WTC11 (cell line): ENCODE measurements at regions not wholly inside any gene's neighbourhood (a gene's known extent, or its start where the extent isn't known, plus 50 kb on each side); places are given as distances from the start of the nearest gene placed in this dataset.

ENCODE experiments used
- ATAC-seq: fragments of 200-7000 bp; cut with Tn5 transposase; 2 replicates; pipeline ENCODE4 v1.10.0; 2021; ENCODE audit warnings: mild to moderate bottlenecking, moderate library complexity
- CTCF ChIA-PET: fragments of 300-600 bp; sonication (Branson Sonifier 250); formaldehyde crosslinking; loops from one replicate; lab custom pipeline; 2021; ENCODE audit warnings: antibody characterized with exemption; lab: Charles Lee
- POLR2A ChIA-PET: fragments of 350-600 bp; sonication (Branson Sonifier 250); formaldehyde crosslinking; loops from one replicate; lab custom pipeline; 2021; ENCODE audit warnings: antibody characterized with exemption; lab: Charles Lee
- DNase-seq: peaks from one replicate; pipeline ENCODE4 v3.0.0; 2021; ENCODE audit warnings: low spot score
- H3K27ac Mint-ChIP-seq: 2 replicates; pipeline ENCODE4 v1.8.0; 2021; ENCODE audit warnings: mixed read lengths
- H3K27me3 Mint-ChIP-seq: 2 replicates; pipeline ENCODE4 v1.8.0; 2021; ENCODE audit warnings: low read depth, mild to moderate bottlenecking, moderate library complexity, mixed read lengths
- H3K36me3 Mint-ChIP-seq: 2 replicates; pipeline ENCODE4 v1.8.0; 2021; ENCODE audit warnings: mixed read lengths
- H3K4me1 Mint-ChIP-seq: 2 replicates; pipeline ENCODE4 v1.8.0; 2022; ENCODE audit warnings: mixed read lengths
- H3K4me3 Mint-ChIP-seq: 2 replicates; pipeline ENCODE4 v1.8.0; 2021; ENCODE audit warnings: mild to moderate bottlenecking, moderate library complexity, mixed read lengths
- H3K9me3 Mint-ChIP-seq: 2 replicates; pipeline ENCODE4 v1.8.0; 2021; ENCODE audit warnings: mixed read lengths
- E2F5 ChIP-seq: sonication (generic); formaldehyde crosslinking; IDR thresholded peaks from 2 replicates; pipeline ENCODE4 v1.8.1; 2022; ENCODE audit warnings: mild to moderate bottlenecking, moderate library complexity, missing genetic modification reagents
- ELF4 ChIP-seq: sonication (generic); formaldehyde crosslinking; IDR thresholded peaks from 2 replicates; pipeline ENCODE4 v1.8.1; 2022; ENCODE audit warnings: low read depth, mild to moderate bottlenecking, moderate library complexity, missing genetic modification reagents
- EMX1 ChIP-seq: fragments of 250-450 bp; sonication (Bioruptor Pico); IDR thresholded peaks from 2 replicates; pipeline ENCODE4 v1.8.0; 2021; ENCODE audit warnings: mild to moderate bottlenecking
- HMGA2 ChIP-seq: fragments of 250-450 bp; sonication (Bioruptor Pico); IDR thresholded peaks from 2 replicates; pipeline ENCODE4 v1.4.0; 2021; ENCODE audit warnings: mild to moderate bottlenecking, moderate library complexity
- HMGXB4 ChIP-seq: sonication (generic); formaldehyde crosslinking; IDR thresholded peaks from 2 replicates; pipeline ENCODE4 v1.8.1; 2023; ENCODE audit warnings: mild to moderate bottlenecking, moderate library complexity, missing genetic modification reagents
- JAZF1 ChIP-seq: fragments of 250-450 bp; sonication (Bioruptor Pico); IDR thresholded peaks from 2 replicates; pipeline ENCODE4 v1.9.0; 2021; ENCODE audit warnings: moderate library complexity, mild to moderate bottlenecking, inconsistent platforms
- MXD4 ChIP-seq: fragments of 250-450 bp; sonication (Bioruptor Pico); IDR thresholded peaks from 2 replicates; pipeline ENCODE4 v1.8.0; 2021; ENCODE audit warnings: mild to moderate bottlenecking, moderate library complexity, borderline replicate concordance
- PRDM15 ChIP-seq: sonication (generic); formaldehyde crosslinking; IDR thresholded peaks from 2 replicates; pipeline ENCODE4 v1.8.0; 2022; ENCODE audit warnings: missing genetic modification reagents
- PREB ChIP-seq: sonication (generic); formaldehyde crosslinking; IDR thresholded peaks from 2 replicates; pipeline ENCODE4 v1.8.1; 2022; ENCODE audit warnings: mild to moderate bottlenecking, missing genetic modification reagents, moderate library complexity, borderline replicate concordance
- TEAD4 ChIP-seq: sonication (generic); formaldehyde crosslinking; IDR thresholded peaks from 2 replicates; pipeline ENCODE4 v1.8.0; 2022; ENCODE audit warnings: mild to moderate bottlenecking, missing genetic modification reagents
- USF1 ChIP-seq: sonication (generic); formaldehyde crosslinking; IDR thresholded peaks from 2 replicates; pipeline ENCODE4 v1.8.0; 2022; ENCODE audit warnings: mild to moderate bottlenecking, missing genetic modification reagents
- ZBTB43 ChIP-seq: sonication (generic); formaldehyde crosslinking; IDR thresholded peaks from 2 replicates; pipeline ENCODE4 v1.8.1; 2023; ENCODE audit warnings: mild to moderate bottlenecking, missing genetic modification reagents
- ZMAT4 ChIP-seq: fragments of 250-450 bp; sonication (Bioruptor Pico); IDR thresholded peaks from 2 replicates; pipeline ENCODE4 v1.9.0; 2021; ENCODE audit warnings: mild to moderate bottlenecking
- ZNF138 ChIP-seq: sonication (generic); formaldehyde crosslinking; conservative IDR thresholded peaks from 2 replicates; pipeline ENCODE4 v1.8.1; 2022; ENCODE audit warnings: mild to moderate bottlenecking, moderate library complexity, missing genetic modification reagents
- ZNF671 ChIP-seq: fragments of 250-450 bp; sonication (Bioruptor Pico); IDR thresholded peaks from 2 replicates; pipeline ENCODE4 v1.8.0; 2021; ENCODE audit warnings: mild to moderate bottlenecking
- TF ChIP-seq, protein P1 (sequence below): sonication (generic); formaldehyde crosslinking; IDR thresholded peaks from 2 replicates; pipeline ENCODE4 v1.8.1; 2023; ENCODE audit warnings: mild to moderate bottlenecking, missing genetic modification reagents
- TF ChIP-seq, protein P2 (sequence below): sonication (generic); formaldehyde crosslinking; IDR thresholded peaks from 2 replicates; pipeline ENCODE4 v1.8.0; 2022; ENCODE audit warnings: mild to moderate bottlenecking, missing genetic modification reagents
- TF ChIP-seq, protein P3 (sequence below): sonication (generic); formaldehyde crosslinking; IDR thresholded peaks from 2 replicates; pipeline ENCODE4 v1.8.1; 2022; ENCODE audit warnings: low read depth, mild to moderate bottlenecking, moderate library complexity, missing genetic modification reagents, borderline replicate concordance

DNA sequence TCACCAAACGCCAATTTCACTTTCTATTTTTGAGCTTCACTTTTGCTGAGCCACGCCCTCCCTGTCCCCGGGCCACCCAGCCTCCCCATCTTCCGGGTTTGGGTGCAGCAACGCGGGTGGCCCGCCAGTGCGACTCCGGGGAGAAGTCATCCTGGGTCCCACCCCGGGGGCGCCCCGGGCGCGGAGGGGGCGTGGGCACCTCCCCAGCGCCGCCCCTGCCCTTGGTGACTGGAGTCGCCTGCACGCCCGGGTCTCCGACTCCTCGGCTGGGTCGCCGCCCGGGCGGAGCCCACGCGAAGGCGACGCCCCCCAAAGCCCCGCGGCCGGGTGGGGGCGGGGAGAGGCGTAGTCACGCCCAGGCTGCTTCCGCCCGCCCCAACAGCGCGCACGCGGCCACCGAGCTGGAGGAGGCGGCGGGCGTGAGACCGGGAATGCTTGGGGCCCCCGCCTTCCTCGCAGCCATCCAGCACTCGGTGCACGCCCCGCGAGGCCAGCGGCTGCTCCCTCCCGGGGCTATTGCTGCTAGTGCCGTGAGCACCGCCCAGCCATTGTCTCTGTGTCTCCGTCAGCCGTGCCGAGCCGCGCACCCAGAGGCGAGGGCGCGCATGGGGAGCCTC, 362.1 kb upstream of the AMELY start (continued):
- TF ChIP-seq ZBTB43 (no peak), E2F5 (CRISPR knock-in tag) (no peak), ZNF138 (CRISPR knock-in tag) (no peak), JAZF1 (CRISPR knock-in tag) (no peak)

- ATAC-seq (no peak), DNase-seq (no peak)
- TF ChIP-seq HMGXB4 (CRISPR knock-in tag) (no peak), USF1 (CRISPR knock-in tag) (no peak), ELF4 (CRISPR knock-in tag) (no peak), ZNF671 (no peak), EMX1 (CRISPR knock-in tag) (no peak), TEAD4 (no peak), MXD4 (CRISPR knock-in tag) (no peak), ZMAT4 (CRISPR knock-in tag) (no peak)
- TF ChIP-seq, protein P1, sequence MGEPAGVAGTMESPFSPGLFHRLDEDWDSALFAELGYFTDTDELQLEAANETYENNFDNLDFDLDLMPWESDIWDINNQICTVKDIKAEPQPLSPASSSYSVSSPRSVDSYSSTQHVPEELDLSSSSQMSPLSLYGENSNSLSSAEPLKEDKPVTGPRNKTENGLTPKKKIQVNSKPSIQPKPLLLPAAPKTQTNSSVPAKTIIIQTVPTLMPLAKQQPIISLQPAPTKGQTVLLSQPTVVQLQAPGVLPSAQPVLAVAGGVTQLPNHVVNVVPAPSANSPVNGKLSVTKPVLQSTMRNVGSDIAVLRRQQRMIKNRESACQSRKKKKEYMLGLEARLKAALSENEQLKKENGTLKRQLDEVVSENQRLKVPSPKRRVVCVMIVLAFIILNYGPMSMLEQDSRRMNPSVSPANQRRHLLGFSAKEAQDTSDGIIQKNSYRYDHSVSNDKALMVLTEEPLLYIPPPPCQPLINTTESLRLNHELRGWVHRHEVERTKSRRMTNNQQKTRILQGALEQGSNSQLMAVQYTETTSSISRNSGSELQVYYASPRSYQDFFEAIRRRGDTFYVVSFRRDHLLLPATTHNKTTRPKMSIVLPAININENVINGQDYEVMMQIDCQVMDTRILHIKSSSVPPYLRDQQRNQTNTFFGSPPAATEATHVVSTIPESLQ (CRISPR knock-in tag): no peak
- H3K9me3 Mint-ChIP-seq: no peaks in the 10 kb centered on the region
- ChIA-PET CTCF (no interaction called here), POLR2A (no interaction called here)
- H3K4me3 Mint-ChIP-seq: no peak overlapping the region
- no peaks in the 10 kb centered on the region for H3K4me1 Mint-ChIP-seq
- no peaks in the 10 kb centered on the region for H3K36me3 Mint-ChIP-seq
- H3K27me3 Mint-ChIP-seq: no peaks in the 10 kb centered on the region
- H3K27ac Mint-ChIP-seq: no peak overlapping the region
Measured at GRCh38 chrY:7272556-7273195, 361.1 kb upstream of the AMELY start.

GRCh38 chrY:7263773-7264172, 352.2 kb upstream of the AMELY start:
- H3K4me3 Mint-ChIP-seq: no peak overlapping the region
- no peak for ATAC-seq
- CTCF ChIA-PET: no interaction called here
- TF ChIP-seq, protein P2, sequence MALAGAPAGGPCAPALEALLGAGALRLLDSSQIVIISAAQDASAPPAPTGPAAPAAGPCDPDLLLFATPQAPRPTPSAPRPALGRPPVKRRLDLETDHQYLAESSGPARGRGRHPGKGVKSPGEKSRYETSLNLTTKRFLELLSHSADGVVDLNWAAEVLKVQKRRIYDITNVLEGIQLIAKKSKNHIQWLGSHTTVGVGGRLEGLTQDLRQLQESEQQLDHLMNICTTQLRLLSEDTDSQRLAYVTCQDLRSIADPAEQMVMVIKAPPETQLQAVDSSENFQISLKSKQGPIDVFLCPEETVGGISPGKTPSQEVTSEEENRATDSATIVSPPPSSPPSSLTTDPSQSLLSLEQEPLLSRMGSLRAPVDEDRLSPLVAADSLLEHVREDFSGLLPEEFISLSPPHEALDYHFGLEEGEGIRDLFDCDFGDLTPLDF (CRISPR knock-in tag): no peak
- TF ChIP-seq HMGA2 (CRISPR knock-in tag): no peak
- TF ChIP-seq PRDM15 (CRISPR knock-in tag): no peak
- TF ChIP-seq, protein P3, sequence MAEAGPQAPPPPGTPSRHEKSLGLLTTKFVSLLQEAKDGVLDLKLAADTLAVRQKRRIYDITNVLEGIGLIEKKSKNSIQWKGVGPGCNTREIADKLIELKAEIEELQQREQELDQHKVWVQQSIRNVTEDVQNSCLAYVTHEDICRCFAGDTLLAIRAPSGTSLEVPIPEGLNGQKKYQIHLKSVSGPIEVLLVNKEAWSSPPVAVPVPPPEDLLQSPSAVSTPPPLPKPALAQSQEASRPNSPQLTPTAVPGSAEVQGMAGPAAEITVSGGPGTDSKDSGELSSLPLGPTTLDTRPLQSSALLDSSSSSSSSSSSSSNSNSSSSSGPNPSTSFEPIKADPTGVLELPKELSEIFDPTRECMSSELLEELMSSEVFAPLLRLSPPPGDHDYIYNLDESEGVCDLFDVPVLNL (CRISPR knock-in tag): no peak
- no peak for TF ChIP-seq PREB
- TF ChIP-seq, all 79 proteins: peak for 0
- Mint-ChIP-seq H3K27me3 (no peaks in the 10 kb centered on the region), H3K4me1 (no peaks in the 10 kb centered on the region), H3K27ac (no peak overlapping the region), H3K36me3 (no peaks in the 10 kb centered on the region), H3K9me3 (no peaks in the 10 kb centered on the region)
- POLR2A ChIA-PET: no interaction called here
- DNase-seq: no peak
